ENCODE measurements at regions not wholly inside any gene's neighbourhood (a gene's known extent, or its start where the extent isn't known, plus 50 kb on each side); places are given as distances from the start of the nearest gene placed in this dataset.

DNA sequence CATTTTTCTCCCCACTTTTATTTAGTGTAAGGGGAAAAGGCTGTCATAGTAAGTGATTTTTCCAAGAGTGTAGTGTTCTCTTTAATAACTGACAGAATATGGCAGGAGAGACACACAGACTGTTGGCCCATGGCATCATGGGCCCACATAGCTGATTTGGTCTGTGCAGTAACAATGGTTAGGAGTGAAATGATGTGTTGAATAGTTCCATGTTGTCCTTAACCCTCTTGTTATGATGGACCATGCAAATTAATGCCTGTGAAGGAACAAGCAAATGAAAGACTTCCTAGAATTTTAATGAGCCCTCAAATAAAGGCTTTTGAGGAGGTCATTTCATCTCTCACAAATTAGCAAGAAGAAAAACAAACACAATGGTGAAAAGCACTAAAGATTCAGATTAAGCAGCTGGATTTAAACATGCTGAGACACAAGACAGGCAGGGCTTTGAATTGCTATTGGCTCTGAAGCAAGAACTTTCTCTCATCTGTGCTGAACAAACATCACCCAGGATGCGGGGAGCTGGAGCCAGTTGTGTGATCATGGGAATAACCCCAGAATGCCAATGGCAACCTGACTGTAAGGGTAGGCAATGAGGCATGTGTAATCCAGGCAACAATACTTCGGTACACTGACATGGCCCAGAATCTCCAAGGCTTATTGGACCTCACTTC is 136.7 kb upstream of the VEPH1 start:
- DNase-seq (ENCODE audit: low read depth in 3 of 3, low spot score in 2 of 3): no peak

DNA sequence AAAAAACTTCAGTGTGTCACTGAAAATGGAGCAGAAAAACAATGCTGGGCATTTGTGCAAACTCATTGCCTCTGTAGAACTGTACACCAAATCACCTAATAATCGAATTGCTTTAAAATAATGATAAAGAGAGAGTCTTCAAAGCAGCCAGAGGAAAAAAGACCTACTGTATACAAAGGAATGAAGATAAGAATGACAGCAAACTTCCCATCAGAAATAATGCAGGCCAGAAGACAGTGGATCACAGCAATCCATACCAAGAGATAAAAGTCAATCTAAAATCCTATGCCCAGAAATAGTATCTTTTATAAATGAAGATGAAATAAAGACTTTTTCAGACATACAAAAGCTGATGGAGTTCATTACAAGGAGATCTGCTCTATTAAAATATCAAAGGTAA is 134.7 kb upstream of the VEPH1 start:
- no peak for DNase-seq (ENCODE audit: low read depth in 3 of 3, low spot score in 2 of 3)

DNA sequence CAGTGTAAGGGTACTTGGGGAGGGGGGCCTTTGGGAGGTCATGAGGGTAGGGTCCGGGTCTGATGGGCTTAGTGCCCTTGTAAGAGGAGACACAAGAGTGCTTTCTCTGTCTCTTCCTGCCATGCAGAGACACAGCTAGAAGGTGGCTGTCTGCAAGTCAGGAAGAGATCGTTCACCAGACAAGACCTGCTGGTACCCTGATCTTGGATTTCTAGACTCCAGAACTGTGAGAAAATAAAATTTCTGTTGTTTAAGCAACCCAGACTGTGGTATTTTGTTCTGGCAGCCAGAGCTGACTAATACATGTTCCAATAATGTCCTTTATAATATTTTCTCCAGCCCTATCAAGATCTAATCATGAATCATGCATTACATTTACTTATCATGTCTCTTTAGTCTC is 130.0 kb upstream of the VEPH1 start:
- no peak for DNase-seq (ENCODE audit: low read depth in 3 of 3, low spot score in 2 of 3)

DNA sequence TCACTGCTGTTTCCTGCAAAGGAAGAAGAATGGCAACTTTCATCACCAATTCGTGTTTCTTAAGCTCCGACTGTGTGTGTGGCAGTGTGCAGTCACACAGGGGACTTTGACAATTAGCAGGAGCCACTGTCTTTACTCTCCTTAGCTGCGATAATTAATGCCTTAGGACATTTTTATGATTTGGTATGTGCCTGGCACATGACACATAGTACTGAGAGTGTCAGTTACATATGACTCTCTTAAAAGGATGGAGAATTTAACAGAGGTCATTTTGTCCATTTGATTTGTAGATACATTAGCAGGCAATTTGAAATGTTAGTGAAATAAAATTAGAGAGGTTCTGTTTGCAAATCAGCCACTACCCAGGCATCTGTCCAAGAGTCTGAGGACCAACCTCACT is 128.9 kb upstream of the VEPH1 start:
- DNase-seq (ENCODE audit: low read depth in 3 of 3, low spot score in 2 of 3): no peak

DNA sequence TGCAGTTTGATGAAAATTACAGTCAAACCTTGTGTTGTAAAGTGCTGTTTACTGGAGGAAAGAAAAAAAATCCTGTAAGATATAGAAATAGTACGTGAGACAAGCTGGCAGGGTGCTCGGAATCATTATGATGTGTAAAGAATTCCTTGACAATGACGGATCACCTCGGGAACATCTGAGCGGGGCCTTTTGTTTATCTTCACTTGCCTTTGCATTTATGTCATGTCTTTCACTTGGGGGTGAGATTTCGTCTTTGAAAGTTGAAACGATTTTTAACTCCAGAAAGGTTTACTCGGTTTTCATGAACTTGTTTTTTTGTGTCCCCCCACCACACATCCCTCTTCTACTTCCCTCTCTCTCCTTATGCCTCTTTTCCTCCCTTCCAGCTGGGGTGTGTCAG is 128.3 kb upstream of the VEPH1 start:
- DNase-seq (ENCODE audit: low read depth in 3 of 3, low spot score in 2 of 3): no peak

DNA sequence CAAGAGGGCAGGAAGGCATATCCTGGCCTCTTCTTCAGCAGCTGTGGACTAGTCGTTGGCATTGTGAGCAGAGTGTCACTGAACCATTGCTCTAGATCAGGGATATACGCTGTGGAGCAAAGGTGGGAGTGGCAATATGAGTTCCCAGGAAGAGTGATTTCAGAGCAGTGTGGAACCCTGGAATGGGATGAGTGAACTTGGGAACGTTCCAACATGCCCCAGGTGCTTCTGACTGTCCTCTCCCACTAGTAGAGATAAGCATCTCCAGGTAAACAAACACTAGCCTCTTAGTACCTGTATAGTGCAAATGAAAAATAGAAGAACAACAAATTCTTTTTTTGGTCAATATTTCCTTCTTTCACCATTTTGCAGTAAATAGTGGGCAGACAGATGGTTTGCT is 123.6 kb upstream of the VEPH1 start:
- DNase-seq (ENCODE audit: low read depth in 3 of 3, low spot score in 2 of 3): no peak

DNA sequence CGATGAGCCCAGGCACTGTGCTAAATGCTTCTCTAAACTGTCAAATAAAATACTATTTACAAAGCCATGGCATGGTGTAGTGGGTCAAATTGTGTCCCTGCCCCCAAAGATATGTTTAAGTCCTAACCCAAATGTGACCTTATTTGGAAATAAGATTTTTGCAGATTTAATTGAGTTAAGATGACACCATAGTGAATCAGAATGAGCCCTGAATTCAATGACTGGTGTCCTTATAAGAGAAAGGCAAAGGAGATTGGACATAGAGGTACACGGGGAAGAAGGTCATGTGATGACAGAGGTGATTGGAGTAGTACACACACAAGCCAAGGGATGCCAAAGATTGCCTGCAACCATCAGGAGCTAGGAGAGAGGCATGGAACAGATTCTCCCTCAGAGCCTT is 121.6 kb upstream of the VEPH1 start:
- DNase-seq (ENCODE audit: low read depth in 3 of 3, low spot score in 2 of 3): no peak

DNA sequence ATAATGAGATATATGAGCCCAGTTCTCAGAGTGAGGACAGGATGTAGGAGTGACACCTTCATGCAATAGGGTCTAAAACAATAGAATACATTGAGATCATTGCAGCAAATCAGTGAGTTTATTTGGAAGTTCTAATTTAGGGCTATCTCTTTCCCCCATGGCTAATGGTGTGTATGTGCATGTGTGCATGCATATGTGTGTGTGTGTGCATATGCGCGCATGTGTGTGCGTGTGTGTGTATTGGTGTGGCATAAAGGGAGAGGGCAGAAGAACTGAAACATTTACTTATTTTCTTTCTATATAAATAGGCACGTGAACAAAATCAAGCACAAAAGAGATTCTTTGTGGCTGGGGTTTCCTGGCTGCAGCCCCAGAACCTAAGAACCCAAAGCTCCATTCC is 115.7 kb upstream of the VEPH1 start:
- DNase-seq (ENCODE audit: low read depth in 3 of 3, low spot score in 2 of 3): no peak

DNA sequence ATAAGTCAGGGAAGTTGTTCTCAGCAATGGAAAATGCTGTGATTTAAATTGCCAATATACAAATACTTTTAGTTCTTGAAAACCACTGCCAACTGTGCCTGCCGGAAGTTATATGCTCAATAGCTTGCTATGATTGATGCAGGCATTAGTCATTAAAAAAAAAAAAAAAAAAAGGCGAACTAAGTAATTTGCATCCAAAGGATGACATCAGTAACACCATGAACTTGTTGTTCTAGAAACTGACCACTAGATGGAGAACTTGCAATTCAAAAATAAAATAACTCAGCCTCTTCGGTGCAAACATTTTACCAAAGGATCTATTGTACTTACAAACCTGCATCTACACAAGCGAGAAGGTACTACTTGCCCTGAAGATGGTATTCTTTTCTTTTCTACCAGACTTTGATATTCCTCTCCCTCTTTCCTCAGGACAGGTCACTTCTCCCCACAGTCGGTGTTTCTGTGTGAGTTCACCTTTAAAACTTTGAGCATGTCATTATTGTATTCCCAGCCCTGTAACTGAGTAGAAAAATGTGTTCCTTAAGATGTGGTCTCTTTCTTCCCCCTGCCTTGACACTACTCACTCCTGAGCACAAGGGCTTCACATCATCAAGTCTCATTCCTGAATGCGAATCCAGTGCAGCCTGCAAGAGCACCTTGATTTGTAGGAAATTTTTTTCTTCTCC is 115.0 kb upstream of the VEPH1 start:
- DNase-seq (ENCODE audit: low read depth in 3 of 3, low spot score in 2 of 3): peak in 2 of 3 donors; percentile 40 to 53

DNA sequence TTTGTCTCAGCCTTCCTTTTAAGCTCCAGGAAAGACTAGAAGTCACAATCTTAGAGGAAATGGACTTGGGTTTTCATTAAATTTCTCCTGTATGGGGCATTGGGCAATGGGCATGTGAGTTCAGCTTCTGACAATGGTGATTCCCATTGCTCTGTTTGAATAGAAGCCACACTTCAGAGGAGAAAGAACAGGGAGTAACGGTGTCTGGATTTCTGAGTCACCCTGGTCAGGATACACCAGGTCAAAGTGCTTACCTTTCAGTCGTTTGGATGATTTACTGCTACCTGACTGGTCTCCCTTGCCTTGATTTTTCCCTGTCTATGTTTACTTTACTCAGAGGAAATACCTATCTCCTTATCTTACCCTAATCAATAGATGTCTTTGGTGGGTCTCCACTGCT is 111.7 kb upstream of the VEPH1 start:
- DNase-seq (ENCODE audit: low read depth in 3 of 3, low spot score in 2 of 3): no peak

DNA sequence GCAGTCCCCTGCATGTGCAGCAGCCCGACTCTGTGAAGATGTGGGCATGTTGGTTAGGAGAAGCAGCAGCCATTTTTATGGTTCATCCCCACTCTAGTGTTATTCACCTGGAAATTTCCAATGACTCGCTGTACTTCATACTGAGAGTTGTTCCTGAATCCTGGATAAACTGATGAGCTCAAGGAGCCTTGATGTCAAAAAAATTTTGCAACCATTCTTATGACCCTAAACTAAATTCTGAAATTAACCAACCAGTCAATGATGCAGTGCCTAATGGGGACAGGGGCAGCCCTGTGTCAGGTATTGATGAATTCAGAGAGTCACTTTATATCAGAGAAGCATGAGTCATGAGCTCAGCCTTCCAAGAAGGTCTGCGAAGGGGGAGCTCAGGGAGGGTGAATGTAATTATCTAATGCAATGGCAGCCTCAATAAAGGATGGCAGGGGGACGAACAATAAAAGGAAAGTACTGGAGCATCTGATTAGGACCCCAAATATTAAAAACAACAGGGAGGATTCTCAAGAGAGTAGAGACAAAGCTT is 108.4 kb upstream of the VEPH1 start:
- no peak for DNase-seq (ENCODE audit: low read depth in 3 of 3, low spot score in 2 of 3)

DNA sequence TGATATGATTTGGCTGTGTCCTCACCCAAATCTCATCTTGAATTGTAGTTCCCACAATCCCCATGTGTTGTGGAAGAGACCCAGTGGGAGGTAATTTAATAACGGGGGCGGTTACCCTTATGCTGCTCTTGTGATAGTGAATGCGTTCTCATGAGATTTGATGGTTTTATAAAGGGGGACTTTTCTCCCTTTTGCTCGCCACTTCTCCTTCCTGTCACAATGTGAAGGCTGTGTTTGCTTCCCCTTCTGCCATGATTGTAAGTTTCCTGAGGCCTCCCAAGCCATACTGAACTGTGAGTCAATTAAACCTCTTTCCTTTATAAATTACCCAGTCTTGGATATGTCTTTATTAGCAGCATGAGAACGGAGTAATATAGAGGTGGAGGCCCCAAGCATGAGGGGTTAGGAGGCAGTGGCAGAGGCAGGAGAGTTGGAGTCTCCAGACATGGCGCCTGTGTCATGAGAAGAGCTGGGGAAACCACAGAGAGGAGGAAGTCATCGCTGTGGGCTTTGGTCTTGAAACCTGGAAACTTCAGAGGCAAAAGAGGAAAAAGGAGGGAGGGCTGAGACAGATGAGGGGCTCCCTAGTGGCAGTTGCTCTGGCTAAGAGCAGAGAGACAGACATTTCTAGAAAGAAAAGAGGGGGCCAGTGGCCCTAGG is 107.8 kb upstream of the VEPH1 start:
- DNase-seq (ENCODE audit: low read depth in 3 of 3, low spot score in 2 of 3): no peak

DNA sequence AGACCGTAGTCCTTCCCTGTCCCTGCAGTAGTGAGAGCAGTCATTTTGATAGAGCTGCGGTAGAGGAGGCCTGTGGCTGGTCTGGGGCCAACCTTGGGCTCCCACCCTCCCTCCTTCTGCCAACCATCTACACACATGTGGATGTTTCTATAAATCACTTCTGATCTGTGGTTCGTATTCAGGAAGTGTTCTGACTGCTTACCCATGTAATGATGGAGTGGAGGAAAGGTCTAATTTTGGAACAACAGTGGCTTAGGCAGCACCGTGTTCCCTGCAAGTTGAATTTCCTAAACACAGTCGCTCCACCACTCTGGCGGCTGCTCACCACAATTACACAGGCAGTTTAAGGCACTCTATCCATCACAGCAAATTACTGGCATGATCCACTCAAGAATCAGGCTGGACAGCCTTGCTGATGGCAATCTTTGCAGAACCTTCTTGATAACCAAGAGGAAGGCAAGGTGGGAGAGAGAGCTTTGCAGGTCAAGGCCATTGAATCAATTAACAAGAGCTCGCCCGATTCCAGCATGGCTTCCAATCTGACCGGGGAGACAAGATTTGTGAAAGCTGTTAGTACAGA is 104.7 kb upstream of the VEPH1 start:
- DNase-seq (ENCODE audit: low read depth in 3 of 3, low spot score in 2 of 3): no peak

DNA sequence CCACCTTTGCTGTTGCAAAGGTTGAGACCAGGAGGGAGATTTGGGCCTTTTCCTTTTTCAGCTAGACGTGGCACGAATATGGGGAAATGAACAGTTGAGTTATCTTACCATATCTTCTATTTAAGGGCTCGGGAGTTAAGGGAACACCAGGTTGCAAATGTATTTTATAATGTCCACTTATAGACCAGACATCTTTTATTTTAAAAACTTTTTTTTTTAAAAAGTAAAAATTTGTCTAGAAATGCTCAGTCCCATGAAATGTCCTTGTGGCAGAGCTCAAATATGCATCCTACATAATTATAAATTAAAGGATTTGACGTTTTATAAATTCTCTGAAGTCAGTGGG is 103.6 kb upstream of the VEPH1 start:
- DNase-seq (ENCODE audit: low read depth in 3 of 3, low spot score in 2 of 3): no peak

DNA sequence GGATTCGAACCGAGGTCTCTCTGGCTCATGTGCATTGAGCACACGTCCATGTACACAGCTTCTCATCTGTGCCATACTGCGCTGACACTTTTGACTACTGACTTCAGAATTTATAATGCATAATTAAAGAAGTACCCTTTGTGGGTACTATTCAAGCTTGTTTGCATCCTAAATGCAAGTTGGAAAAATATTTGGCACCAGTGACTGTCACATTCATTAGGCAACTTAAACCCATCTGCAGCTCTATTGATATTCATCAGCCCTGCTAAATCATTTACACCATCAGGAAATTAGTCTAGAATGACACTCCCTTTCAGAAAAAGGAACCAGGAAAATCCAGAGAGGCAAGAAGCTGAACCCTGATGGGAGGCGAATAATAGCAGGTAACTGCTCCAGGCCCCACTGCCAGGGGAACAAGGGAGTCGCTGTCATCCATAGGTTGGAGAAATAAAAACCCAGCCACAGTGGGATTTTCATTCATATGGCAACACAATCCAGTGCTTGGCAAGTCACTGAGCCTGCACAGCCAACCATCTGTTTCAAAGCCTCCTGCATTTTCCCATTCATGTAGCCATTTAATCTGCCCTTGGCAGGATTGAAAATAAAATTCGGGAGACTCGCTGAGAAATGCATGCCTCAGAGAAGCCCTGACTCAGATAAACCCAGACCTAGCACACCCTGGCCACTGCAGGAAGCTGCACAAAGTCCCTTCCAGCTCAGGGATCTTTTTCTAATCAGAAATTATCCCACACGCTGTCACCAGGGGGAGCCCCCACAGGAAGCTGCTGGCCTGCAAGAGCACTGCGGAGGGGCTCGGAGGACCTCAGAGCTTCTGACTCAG is 103.0 kb upstream of the VEPH1 start:
- peak in 1 of 3 donors; percentile 33 for DNase-seq (ENCODE audit: low read depth in 3 of 3, low spot score in 2 of 3)

DNA sequence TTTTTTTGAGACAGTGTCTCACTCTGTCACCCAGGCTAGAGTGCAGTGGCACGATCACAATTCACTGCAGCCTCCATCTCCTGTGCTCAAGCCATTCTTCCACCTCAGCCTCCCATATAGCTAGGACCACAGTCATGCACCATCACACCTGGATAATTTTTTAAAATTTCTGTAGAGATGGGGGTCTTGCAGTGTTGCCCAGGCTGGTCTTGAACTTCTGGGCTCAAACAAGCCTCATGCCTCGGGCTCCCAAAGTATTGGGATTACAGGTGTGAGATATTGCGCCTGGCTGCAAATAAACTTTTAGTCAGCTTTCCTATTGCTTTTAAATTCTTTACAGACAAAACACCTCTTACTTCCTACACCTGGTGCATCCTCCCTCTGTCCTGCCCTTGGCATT is 102.1 kb upstream of the VEPH1 start:
- no peak for DNase-seq (ENCODE audit: low read depth in 3 of 3, low spot score in 2 of 3)

DNA sequence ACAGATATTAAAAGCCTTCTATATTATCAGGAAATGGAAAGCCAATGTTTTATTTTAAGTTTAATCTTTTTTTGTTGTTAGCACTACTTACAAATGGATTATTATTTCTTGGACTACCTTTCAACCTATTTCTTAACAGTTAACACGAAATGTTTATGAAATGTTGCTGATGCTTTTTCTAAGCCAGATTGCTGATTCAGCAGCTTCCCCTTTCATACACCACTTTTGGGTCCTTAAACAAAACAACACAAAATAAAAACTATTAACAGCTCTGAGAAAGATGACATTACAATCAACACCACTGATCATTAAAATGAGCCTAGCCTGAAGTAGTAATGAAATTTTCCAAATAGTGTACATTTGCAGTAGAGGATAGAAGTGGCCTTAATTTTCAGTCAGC is 99.2 kb upstream of the VEPH1 start:
- DNase-seq (ENCODE audit: low read depth in 3 of 3, low spot score in 2 of 3): no peak

DNA sequence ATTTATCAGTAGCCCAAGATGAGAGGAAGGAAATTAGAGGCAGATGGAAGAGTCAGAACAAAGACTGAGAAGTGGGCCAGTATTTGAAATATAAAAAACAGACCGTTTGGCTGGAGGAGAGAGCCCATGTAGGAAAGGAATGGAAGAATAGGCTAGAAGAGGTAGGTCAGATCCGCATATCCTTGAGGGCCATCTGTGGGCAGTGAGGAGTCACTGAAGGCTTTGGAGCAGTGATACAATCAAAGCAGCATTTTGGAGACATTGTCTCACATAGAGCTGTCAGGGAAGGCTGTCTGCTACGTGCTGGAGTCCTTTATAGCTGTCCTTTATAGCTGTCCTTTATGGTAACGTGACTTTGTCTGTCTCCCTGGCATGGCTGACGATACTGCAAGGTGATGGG is 92.0 kb upstream of the VEPH1 start:
- DNase-seq (ENCODE audit: low read depth in 3 of 3, low spot score in 2 of 3): no peak

DNA sequence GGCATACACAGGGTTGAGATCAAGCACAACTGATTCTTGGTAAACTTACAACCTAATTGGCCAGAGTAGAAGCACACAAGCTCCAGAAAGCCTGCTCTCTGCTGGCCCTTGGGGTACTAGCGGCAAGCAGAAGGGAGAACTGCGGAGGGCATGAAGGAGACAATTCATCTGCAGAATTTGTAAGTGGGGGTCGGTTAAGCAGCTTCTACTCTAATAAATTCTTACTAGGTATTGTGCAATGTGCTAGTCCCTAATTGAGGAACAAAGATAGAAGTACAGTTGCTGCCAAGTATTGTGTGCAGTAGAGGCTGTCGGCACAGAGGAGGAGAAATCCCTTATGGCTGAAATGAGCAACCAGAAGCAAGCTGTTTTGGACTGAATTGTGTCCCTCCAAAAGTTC is 91.2 kb upstream of the VEPH1 start:
- no peak for DNase-seq (ENCODE audit: low read depth in 3 of 3, low spot score in 2 of 3)

DNA sequence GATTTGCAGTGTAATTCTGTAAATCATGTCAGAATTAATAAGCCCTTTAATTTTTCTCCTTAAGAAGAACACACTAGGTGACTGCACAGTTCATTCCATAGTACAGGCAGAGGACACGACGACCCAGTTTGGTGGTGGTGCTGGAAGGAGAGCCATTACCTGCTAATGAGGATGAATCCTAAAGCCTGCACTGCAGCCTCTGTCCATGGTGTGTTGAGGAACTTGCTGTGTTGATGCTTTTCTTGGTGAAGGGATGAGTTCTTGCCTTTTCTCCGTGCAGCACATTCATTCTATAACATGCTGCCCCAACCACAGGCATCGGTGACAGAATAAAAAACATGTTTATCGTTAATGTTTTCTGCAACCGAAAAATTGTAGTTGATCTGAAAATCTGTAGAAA is 89.6 kb upstream of the VEPH1 start:
- DNase-seq (ENCODE audit: low read depth in 3 of 3, low spot score in 2 of 3): no peak

DNA sequence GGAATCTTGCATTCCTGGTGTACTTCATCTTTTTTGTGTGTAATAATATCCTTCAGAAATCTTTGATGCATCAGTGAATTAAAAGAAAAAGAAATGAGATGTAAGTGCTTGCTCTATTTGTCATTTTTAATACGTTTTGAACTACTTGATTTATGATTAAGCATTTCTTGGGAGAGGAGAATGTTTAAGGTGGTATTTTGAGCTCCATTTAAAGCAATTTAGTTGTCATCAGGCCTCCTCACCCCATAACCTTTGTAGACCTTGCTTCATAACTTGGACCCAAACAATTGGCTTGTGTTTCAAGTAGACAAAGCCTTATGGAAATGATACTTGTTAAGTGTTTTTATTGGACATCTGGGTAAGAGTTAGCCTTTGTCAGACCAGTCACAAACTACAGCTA is 87.1 kb upstream of the VEPH1 start:
- DNase-seq (ENCODE audit: low read depth in 3 of 3, low spot score in 2 of 3): no peak
